Fibroblast of lung (primary cell): ENCODE measurements at regions not wholly inside any gene's neighbourhood (a gene's known extent, or its start where the extent isn't known, plus 50 kb on each side); places are given as distances from the start of the nearest gene placed in this dataset.

ENCODE experiments used
- CTCF ChIP-seq, 2 donors: IDR thresholded peaks in 1 of 2; conservative IDR thresholded peaks in 1 of 2; 1 replicate in 1 of 2; 2 replicates in 1 of 2; pipeline ENCODE4 v1.5.1; 2011 to 2012; ENCODE audit warnings: low read length in 2 of 2, control low read depth in 1 of 2, inconsistent platforms in 1 of 2, low read depth in 1 of 2, mild to moderate bottlenecking in 1 of 2
- EZH2 ChIP-seq: IDR thresholded peaks from 2 replicates; pipeline ENCODE4 v1.5.1; 2012; ENCODE audit warnings: low read length, control low read depth, mild to moderate bottlenecking; ENCODE audit errors: missing control alignments

GRCh38 chr14:97025722-97026121, 228.5 kb downstream of the VRK1 start:
- TF ChIP-seq CTCF (conservative IDR thresholded peaks at IDR 0.05 in 1 of 2, IDR thresholded peaks at IDR 0.05 in 1 of 2; ENCODE audit: low read depth in 1 of 2, low read length in 2 of 2) (no peak), EZH2 (no peak)
